ENCODE measurements at regions not wholly inside any gene's neighbourhood (a gene's known extent, or its start where the extent isn't known, plus 50 kb on each side); places are given as distances from the start of the nearest gene placed in this dataset.

DNA sequence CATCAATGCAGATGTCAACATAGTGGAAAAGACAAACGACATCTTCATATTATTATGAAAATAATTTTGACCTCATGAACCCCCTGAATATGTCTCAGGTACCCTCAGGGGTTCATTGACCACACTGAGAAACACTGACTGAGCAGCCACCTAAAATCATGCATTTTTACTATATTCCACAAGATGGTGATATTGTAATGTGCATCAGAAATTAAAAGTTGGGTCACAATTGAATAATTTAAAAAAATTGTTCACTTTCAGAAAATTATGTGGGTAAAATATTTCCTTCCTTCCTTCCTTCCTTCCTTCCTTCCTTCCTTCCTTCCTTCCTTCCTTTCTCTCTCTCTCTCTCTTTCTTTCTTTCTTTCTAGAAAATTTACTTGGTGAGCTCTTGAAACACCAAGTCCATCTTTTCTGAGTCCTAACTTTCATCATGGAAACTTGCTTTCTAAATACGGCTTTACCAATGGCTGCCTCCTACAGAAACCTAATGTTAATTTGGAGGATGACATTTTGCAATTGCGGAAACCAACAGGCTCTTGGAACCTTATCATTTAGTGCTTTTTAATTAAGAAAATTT, 103.6 kb downstream of the RTL3 start:
- no peak overlapping the region for H2AFZ ChIP-seq (ENCODE audit: control insufficient read depth, low read depth, low read length)
- no peaks in the 10 kb centered on the region; the same call in 2 of the 3 replicates for H3K9me3 ChIP-seq (replicated peaks; ENCODE audit: control insufficient read depth, insufficient read depth, low read length)
- DNase-seq (ENCODE audit: low read depth, low spot score) (no peak), FAIRE-seq (no peak), ATAC-seq (peak; percentile 48; the same call in 2 of the 3 replicates)
- H3K4me3 ChIP-seq, result no peak overlapping the region
- H4K20me1 ChIP-seq (ENCODE audit: control insufficient read depth, insufficient read depth), result no peaks in the 10 kb centered on the region
- WGBS (ENCODE audit: insufficient coverage, insufficient replicate concordance, low lambda C conversion rate, missing lambda C conversion rate), result 33% methylated on average over 3 of the region's 3 CpGs
- ChIA-PET CTCF (interaction anchor here (0.6 to 5.3 kb wide), 27 partner anchors 13 to 1729 kb away, joined by 3 to 57 read pairs (median 3); partner anchors contain the start of gene RTL3), POLR2A (interaction anchor here (0.6 to 0.7 kb wide), 2 partner anchors 407 to 893 kb away, joined by 3 read pairs; no protein-coding TSS in a partner anchor), SMC1A (ENCODE audit: uncharacterized antibody, unreplicated experiment) (interaction anchor here (0.6 to 4.3 kb wide), 31 partner anchors 9 to 1732 kb away, joined by 3 to 69 read pairs (median 4); partner anchors contain the start of gene RTL3), RAD21 (ENCODE audit: unreplicated experiment) (interaction anchor here (0.6 to 5.5 kb wide), 20 partner anchors 11 to 1734 kb away, joined by 3 to 54 read pairs (median 4); no protein-coding TSS in a partner anchor)
- H3K9ac ChIP-seq (ENCODE audit: control insufficient read depth, insufficient read depth, low read length), result no peak overlapping the region
- H3K36me3 ChIP-seq (ENCODE audit: control insufficient read depth in 2 of 2, insufficient read depth in 2 of 2, low read length in 1 of 2), result no peaks in the 10 kb centered on the region
- intact Hi-C loops (cut with micrococcal nuclease; ENCODE audit: unreplicated experiment), result loop anchor here (1.0 to 10.0 kb wide), 9 partner anchors 153 to 969 kb away; partner anchors contain the start of gene P2RY10
- H3K27ac ChIP-seq (ENCODE audit: control insufficient read depth, insufficient read depth), result no peak overlapping the region
- no peak overlapping the region for H3K4me2 ChIP-seq (ENCODE audit: control insufficient read depth, insufficient read depth)
- H3K79me2 ChIP-seq (ENCODE audit: control insufficient read depth, insufficient read depth, low read length), result no peaks in the 10 kb centered on the region
- H3K4me1 ChIP-seq (ENCODE audit: control insufficient read depth, insufficient read depth, low read length), result no peaks in the 10 kb centered on the region
- TF ChIP-seq, protein P1, sequence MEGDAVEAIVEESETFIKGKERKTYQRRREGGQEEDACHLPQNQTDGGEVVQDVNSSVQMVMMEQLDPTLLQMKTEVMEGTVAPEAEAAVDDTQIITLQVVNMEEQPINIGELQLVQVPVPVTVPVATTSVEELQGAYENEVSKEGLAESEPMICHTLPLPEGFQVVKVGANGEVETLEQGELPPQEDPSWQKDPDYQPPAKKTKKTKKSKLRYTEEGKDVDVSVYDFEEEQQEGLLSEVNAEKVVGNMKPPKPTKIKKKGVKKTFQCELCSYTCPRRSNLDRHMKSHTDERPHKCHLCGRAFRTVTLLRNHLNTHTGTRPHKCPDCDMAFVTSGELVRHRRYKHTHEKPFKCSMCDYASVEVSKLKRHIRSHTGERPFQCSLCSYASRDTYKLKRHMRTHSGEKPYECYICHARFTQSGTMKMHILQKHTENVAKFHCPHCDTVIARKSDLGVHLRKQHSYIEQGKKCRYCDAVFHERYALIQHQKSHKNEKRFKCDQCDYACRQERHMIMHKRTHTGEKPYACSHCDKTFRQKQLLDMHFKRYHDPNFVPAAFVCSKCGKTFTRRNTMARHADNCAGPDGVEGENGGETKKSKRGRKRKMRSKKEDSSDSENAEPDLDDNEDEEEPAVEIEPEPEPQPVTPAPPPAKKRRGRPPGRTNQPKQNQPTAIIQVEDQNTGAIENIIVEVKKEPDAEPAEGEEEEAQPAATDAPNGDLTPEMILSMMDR (IDR thresholded peaks at IDR 0.05 in 2 of 3, conservative IDR thresholded peaks at IDR 0.05 in 1 of 3; ENCODE audit: control insufficient read depth in 2 of 3, extremely low read depth in 1 of 3, insufficient read depth in 1 of 3, low read depth in 3 of 3, low read length in 3 of 3), result peak; percentile 28 to 58 (median 49); a peak in 4 of 6 replicates
- TF ChIP-seq CEBPB (IDR thresholded peaks at IDR 0.05; ENCODE audit: borderline replicate concordance in 1 of 2, low read depth in 2 of 2, low read length in 2 of 2) (no peak), ETV6 (conservative IDR thresholded peaks at IDR 0.05 in 1 of 2, IDR thresholded peaks at IDR 0.05 in 1 of 2; ENCODE audit: borderline replicate concordance in 1 of 2, low read depth in 1 of 2) (peak in 1 of 2 experiments; percentile 94; a peak in 2 of 4 replicates), NBN (IDR thresholded peaks at IDR 0.05) (no peak), ATF7 (IDR thresholded peaks at IDR 0.05; ENCODE audit: low read depth) (peak; percentile 53; the same call in 1 of the 2 replicates), MEF2A (IDR thresholded peaks at IDR 0.05; ENCODE audit: insufficient read depth, low read depth, low read length) (0 out of 2 replicates have a peak, but pooled peaks have one; percentile 7), FOXM1 (IDR thresholded peaks at IDR 0.05; ENCODE audit: low read depth, low read length) (0 out of 2 replicates have a peak, but pooled peaks have one; percentile 30), ATF2 (IDR thresholded peaks at IDR 0.05; ENCODE audit: low read length) (no peak), RAD21 (IDR thresholded peaks at IDR 0.05; ENCODE audit: insufficient read depth, low read depth, low read length) (peak; percentile 79), RUNX3 (IDR thresholded peaks at IDR 0.05; ENCODE audit: low read length) (no peak), SMC3 (IDR thresholded peaks at IDR 0.05; ENCODE audit: borderline replicate concordance, low read length) (peak; percentile 86), ZNF384 (IDR thresholded peaks at IDR 0.05; ENCODE audit: borderline replicate concordance, low read depth, low read length) (0 out of 2 replicates have a peak, but pooled peaks have one; percentile 7), CEBPZ (IDR thresholded peaks at IDR 0.05; ENCODE audit: low read depth, low read length) (no peak), FOXK2 (IDR thresholded peaks at IDR 0.05) (no peak)
- no peaks in the 10 kb centered on the region for H3K27me3 ChIP-seq (replicated peaks in 1 of 2; ENCODE audit: control insufficient read depth in 2 of 2, insufficient read depth in 2 of 2, low read length in 1 of 2)
- BruUV-seq (replicated peaks), result no TSS peak
- in situ Hi-C loops (cut with MboI), result loop anchor here (5.0 to 25.0 kb wide), 3 partner anchors 392 to 882 kb away; partner anchors contain the start of gene P2RY10
